D721Med (cell line): ENCODE measurements at regions not wholly inside any gene's neighbourhood (a gene's known extent, or its start where the extent isn't known, plus 50 kb on each side); places are given as distances from the start of the nearest gene placed in this dataset.

ENCODE experiments used
- DNase-seq: peaks from one replicate; pipeline ENCODE4 v3.0.0; 2011; ENCODE audit warnings: low spot score; ENCODE audit not compliant: insufficient read length
- FAIRE-seq: peaks from 2 replicates; lab custom pipeline; 2011; peaks lifted over from hg19 to GRCh38; lab: Jason Lieb, UNC
- TF ChIP-seq, protein P1 (sequence below): IDR thresholded peaks from 2 replicates; pipeline ENCODE4 v1.5.1; 2012; ENCODE audit warnings: mild to moderate bottlenecking, control low read depth; ENCODE audit not compliant: insufficient read depth; ENCODE audit errors: missing control alignments

DNA sequence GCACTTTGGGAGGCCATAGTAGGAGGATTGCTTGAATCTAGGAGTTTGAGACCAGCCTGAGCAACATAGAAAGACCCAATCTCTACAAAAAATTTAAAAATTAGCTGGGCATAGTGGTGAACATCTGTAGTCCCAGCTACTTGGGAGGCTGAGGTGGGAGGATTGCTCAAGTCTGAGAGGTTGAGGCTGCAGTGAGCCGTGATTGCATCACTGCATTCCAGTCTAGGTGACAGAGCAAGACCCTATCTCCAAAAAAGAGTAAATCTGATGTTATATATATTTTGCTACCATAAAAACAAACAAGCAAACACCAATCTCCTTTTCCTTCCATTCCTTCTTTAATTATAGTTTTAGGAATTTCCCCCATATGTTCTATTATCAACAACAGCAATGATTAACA lies 74.2 kb upstream of the RNU6-1 start:
- TF ChIP-seq, protein P1, sequence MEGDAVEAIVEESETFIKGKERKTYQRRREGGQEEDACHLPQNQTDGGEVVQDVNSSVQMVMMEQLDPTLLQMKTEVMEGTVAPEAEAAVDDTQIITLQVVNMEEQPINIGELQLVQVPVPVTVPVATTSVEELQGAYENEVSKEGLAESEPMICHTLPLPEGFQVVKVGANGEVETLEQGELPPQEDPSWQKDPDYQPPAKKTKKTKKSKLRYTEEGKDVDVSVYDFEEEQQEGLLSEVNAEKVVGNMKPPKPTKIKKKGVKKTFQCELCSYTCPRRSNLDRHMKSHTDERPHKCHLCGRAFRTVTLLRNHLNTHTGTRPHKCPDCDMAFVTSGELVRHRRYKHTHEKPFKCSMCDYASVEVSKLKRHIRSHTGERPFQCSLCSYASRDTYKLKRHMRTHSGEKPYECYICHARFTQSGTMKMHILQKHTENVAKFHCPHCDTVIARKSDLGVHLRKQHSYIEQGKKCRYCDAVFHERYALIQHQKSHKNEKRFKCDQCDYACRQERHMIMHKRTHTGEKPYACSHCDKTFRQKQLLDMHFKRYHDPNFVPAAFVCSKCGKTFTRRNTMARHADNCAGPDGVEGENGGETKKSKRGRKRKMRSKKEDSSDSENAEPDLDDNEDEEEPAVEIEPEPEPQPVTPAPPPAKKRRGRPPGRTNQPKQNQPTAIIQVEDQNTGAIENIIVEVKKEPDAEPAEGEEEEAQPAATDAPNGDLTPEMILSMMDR, result no peak
- FAIRE-seq (no peak), DNase-seq (no peak)

DNA sequence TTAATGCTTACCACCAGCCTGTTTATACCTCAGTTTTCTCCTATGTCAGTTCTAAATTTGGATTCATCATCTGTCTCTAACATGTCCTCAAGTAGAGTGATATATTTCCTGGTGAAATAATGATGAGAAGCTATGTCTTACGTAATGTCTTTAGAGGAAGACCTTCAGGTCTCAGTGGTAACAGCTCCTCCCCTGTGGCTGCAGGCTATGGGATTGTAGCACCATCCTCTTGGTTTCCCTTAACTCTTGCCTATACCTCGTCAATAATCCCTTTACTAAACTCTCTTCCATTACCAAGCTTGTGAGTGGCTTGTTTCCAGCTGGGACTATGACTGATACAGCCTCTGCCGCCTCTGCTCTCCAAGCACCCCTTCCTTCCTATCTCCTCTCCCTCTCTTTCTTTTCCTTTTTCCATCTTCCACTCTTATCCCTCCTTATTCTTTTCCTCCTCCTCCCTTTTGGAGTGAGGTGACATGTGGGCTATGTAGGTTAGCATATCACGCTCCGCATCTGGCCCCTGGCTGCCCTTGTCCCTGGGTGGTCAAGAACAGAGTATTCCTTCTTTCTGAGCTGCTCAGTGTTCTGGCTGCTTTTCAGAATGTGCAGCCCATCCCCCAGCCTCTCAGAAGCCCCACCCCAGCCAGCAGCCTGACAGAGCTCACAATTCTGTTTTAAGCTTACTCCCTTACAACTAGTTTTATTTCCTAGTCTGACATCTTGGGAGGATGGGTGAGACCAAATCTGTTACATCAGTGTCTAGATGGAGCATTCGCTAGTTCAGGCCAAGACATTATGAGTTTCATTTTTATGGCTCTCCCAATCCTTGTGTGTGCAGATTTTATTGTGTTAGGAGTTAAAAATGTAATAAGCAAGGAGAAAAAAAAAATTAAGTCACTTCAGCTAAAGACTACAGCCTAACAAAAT lies 75.0 kb upstream of the RNU6-1 start:
- TF ChIP-seq, protein P1, result no peak
- DNase-seq (no peak), FAIRE-seq (no peak)

DNA sequence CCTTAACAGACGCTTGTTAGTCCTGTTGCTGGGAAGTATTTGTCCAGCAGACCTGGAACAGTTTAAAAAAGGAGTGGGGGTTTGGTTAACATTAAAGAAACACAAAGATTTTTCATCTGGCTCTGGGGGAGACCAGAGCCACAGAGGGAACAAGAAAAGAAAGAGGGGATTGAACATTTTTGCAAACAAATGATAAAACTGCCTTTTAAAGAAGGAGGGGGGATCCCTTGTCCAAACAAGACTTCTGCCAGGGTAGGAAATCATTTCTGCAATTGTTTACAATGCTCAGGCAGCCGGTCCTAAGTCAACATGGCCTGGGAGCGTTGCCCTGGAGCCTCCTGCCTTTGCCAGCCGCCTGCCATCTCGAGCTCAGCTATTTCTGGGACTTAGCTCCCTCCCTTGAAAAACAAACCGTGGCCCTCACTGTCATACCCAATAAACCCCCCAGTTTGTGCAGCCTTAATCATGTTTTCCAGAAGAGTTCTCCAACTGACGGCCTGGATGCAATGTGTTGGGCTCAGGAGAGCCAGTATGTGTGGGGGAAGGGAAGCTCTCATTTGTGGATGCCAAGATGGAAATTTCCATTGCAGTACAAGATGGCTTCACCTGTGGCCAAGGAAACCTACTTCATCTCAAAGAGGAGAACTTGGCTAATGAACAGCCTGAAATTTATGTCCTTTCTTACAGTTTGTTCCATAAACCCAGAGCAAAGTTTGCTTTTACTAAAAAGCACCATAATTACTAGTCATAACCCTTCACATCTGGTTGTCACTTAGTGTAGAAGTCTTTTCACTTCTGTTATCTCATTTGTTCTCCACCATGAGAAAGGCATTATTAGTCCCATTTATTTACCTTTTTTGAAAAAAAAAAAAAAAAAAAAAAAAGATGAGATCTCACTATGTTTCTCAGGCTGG lies 75.9 kb upstream of the RNU6-1 start:
- TF ChIP-seq, protein P1, result no peak
- no peak for DNase-seq
- no peak for FAIRE-seq

DNA sequence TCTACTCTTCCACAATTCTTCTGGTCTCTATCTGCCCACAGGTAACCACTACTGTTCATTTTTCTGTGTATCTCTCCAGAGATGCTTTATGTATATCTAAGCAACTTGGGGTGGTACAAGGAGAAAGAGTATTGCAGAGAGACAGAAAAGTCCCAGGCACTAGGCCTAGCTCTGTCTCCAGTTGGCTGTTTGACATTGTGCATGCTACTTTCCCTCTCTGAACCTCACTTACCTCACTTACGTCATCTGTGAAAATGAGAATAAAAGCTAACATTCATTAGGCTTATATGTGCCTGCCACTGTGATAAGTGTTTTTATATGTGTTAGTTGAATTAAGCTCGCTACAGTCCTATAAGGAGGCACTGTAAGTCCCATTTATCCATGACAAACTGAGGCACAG lies 76.7 kb upstream of the RNU6-1 start:
- FAIRE-seq (no peak), DNase-seq (no peak)
- TF ChIP-seq, protein P1, result no peak

DNA sequence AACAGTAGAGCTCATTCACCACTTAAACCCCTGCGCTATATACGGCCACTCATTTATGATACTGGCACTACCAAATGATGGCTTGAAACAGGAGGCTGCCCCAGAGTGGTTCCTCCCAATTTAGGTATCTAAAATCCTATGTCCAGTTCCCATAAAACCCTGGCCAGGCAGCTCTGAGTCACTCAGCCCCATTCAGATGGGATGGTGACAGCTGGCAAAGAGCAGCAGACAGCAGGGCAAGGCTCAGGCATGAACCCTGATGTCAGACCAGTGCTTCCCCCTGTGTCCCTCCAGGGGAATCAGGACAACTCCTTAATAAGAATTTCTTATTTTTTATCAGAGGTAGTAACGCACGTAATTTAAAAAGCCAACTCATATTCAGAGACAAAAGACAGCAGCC lies 77.2 kb upstream of the RNU6-1 start:
- FAIRE-seq (no peak), DNase-seq (no peak)
- TF ChIP-seq, protein P1, result no peak

DNA sequence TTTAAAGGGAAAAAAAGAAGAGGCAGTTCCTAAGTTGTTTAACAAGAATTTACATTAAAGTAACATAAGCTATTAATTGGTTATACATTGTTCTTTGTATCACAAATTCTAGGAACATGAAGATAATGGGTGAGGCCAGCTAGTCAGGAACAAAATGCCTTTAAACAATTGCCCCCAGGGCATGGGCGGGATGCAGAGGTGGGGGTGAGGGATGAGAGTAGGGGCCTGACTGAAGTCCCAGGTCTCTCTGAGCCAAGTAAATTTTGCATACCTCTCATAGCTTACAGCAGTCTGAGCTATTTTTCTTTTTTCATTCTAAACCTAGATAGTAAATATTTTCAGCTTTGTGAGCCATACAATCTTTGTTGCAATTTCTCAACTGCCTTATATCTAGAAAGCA lies 77.8 kb upstream of the RNU6-1 start:
- DNase-seq, result no peak
- TF ChIP-seq, protein P1, result no peak
- FAIRE-seq, result no peak
